NB4 (cell line): ENCODE measurements at regions not wholly inside any gene's neighbourhood (a gene's known extent, or its start where the extent isn't known, plus 50 kb on each side); places are given as distances from the start of the nearest gene placed in this dataset.

Experiments
- DNase-seq: peaks from one replicate; pipeline ENCODE4 v3.0.0; 2010; ENCODE audit warnings: low read depth
- H3K4me3 ChIP-seq: one replicate; pipeline ENCODE4 v1.5.1; 2011; ENCODE audit warnings: mild to moderate bottlenecking, low read depth, low read length, moderate library complexity
- MYC ChIP-seq: IDR thresholded peaks from 2 replicates; pipeline ENCODE4 v1.6.1; 2011; ENCODE audit warnings: low read depth, low read length
- POLR2A ChIP-seq: IDR thresholded peaks from 2 replicates; pipeline ENCODE4 v1.6.1; 2011; ENCODE audit warnings: mild to moderate bottlenecking; ENCODE audit not compliant: insufficient read length; ENCODE audit errors: extremely low read depth
- TF ChIP-seq, protein P1 (sequence below): IDR thresholded peaks from one replicate; pipeline ENCODE4 v1.5.1; 2012; ENCODE audit warnings: low read depth, low read length
- TF ChIP-seq, protein P2 (sequence below): IDR thresholded peaks from 2 replicates; pipeline ENCODE4 v1.6.1; 2011; ENCODE audit warnings: low read depth, low read length

DNA sequence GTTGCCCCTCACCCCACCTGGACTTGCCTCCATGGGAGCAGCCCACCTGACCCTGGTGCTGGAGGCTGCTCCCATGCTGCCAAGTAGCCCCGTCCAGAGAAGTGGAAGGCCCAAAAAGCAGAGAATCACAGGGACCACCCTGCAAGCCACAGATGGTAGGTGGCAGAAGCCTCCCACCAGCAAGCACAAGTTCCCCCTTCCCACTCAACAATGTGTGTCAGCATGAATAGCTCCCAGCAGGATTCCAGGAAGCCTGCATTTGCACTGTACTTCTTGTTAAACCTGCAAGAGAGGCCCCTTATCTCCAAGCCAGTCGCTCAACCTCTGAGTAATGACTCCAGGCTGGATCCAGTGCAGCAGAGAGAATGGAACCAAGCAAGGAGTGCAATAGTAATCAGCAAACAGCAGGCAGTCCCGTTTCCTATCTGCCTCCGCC, 180.8 kb upstream of the CST7 start:
- DNase-seq = no peak
- no peak for TF ChIP-seq MYC
- TF ChIP-seq POLR2A = no peak
- TF ChIP-seq, protein P1, sequence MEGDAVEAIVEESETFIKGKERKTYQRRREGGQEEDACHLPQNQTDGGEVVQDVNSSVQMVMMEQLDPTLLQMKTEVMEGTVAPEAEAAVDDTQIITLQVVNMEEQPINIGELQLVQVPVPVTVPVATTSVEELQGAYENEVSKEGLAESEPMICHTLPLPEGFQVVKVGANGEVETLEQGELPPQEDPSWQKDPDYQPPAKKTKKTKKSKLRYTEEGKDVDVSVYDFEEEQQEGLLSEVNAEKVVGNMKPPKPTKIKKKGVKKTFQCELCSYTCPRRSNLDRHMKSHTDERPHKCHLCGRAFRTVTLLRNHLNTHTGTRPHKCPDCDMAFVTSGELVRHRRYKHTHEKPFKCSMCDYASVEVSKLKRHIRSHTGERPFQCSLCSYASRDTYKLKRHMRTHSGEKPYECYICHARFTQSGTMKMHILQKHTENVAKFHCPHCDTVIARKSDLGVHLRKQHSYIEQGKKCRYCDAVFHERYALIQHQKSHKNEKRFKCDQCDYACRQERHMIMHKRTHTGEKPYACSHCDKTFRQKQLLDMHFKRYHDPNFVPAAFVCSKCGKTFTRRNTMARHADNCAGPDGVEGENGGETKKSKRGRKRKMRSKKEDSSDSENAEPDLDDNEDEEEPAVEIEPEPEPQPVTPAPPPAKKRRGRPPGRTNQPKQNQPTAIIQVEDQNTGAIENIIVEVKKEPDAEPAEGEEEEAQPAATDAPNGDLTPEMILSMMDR = no peak
- TF ChIP-seq, protein P2, sequence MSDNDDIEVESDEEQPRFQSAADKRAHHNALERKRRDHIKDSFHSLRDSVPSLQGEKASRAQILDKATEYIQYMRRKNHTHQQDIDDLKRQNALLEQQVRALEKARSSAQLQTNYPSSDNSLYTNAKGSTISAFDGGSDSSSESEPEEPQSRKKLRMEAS = no peak
- no peak overlapping the region for H3K4me3 ChIP-seq

- DNase-seq = no peak
- TF ChIP-seq MYC (no peak), POLR2A (no peak)
- TF ChIP-seq, protein P2 = no peak
- TF ChIP-seq, protein P1 = no peak
- no peak overlapping the region for H3K4me3 ChIP-seq
Measured at GRCh38 chr20:24768713-24769601, 180.1 kb upstream of the CST7 start.

DNA sequence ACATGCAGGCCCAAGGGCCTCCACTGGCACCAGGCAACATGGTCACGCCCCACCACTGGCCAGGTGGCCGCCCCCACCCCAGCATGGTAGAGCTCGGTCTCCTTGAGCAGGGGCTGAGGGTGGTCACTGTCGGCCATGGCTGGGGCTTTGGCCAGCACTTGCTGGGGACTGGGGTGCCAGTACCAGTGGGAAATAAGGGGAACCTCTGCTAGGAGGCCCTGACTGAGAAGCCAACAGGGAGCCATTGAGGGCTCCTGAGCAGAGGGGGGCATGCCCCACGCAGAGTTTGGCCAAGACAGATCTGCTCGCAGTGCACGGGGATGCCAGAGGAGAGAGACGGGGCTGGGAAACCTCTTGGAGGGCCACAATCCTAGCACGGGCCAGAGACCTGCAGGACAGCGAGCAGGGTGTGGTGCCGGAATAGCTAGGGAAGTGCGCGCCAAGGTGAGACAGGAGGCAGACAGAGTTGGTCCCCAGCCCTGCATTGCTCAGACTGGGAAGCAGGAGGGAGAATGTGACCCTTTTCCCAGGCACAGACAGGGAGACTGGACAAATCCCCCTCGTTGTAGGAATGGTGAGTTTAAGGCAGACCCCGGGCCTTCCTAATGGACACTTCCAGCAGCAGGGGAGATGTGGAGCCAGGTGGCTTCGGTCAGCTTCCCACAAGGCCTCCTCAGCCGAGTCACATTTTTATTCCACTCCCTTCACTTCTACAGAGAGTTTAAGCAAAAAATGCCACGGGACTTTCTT, 179.0 kb upstream of the CST7 start:
- H3K4me3 ChIP-seq = no peak overlapping the region
- TF ChIP-seq, protein P2 = no peak
- TF ChIP-seq MYC = no peak
- DNase-seq = no peak

- no peak for TF ChIP-seq POLR2A
- no peak overlapping the region for H3K4me3 ChIP-seq
- DNase-seq = no peak
Measured at GRCh38 chr20:24770628-24771541, 178.2 kb upstream of the CST7 start.

GRCh38 chr20:24771542-24772061, 177.5 kb upstream of the CST7 start:
- H3K4me3 ChIP-seq = no peak overlapping the region
- DNase-seq = no peak
- no peak for TF ChIP-seq MYC
- TF ChIP-seq, protein P1 = no peak
- TF ChIP-seq, protein P2 = no peak
- no peak for TF ChIP-seq POLR2A

- DNase-seq = no peak
- TF ChIP-seq MYC (no peak), POLR2A (no peak)
- TF ChIP-seq, protein P2 = no peak
- TF ChIP-seq, protein P1 = no peak
Measured at GRCh38 chr20:24772667-24773066, 176.4 kb upstream of the CST7 start.

More at GRCh38 chr20:24772667-24773066, 176.4 kb upstream of the CST7 start:
- no peak overlapping the region for H3K4me3 ChIP-seq
